Cardiac muscle cell (in vitro differentiated cells and primary cell): ENCODE measurements at regions not wholly inside any gene's neighbourhood (a gene's known extent, or its start where the extent isn't known, plus 50 kb on each side); places are given as distances from the start of the nearest gene placed in this dataset.
A peak's percentile ranks its signal among the peaks of the same experiment; 100 is the strongest.

Source experiments
- DNase-seq, 2 donors: peaks; one replicate each; pipeline versions ENCODE4 v3.0.0 to v3.0.0-alpha.2; 2010 to 2017; ENCODE audit warnings: low read depth in 1 of 2, low spot score in 1 of 2
- H3K27ac ChIP-seq: fragments of 200-600 bp; sonication (generic); 2 replicates; pipeline ENCODE4 v1.5.1; 2016
- H3K27me3 ChIP-seq: fragments of 200-600 bp; sonication (generic); 2 replicates; pipeline ENCODE4 v1.6.0; 2016; ENCODE audit warnings: control low read depth
- H3K36me3 ChIP-seq: fragments of 200-600 bp; sonication (generic); 2 replicates; pipeline ENCODE4 v1.5.1; 2016; ENCODE audit warnings: control low read depth
- H3K4me1 ChIP-seq: fragments of 200-600 bp; sonication (generic); 2 replicates; pipeline ENCODE4 v1.8.1; 2017; ENCODE audit warnings: low read depth, mild to moderate bottlenecking, mixed run types
- H3K4me3 ChIP-seq: fragments of 200-600 bp; sonication (generic); 2 replicates; pipeline ENCODE4 v1.5.1; 2016; ENCODE audit warnings: mild to moderate bottlenecking
- H3K9me3 ChIP-seq: fragments of 200-600 bp; sonication (generic); 2 replicates; pipeline ENCODE4 v1.5.1; 2017; ENCODE audit warnings: low read depth, mild to moderate bottlenecking, control low read depth
- TF ChIP-seq, protein P1 (sequence below): IDR thresholded peaks from 2 replicates; pipeline ENCODE4 v1.5.1; 2012; ENCODE audit warnings: low read depth, mild to moderate bottlenecking, low read length

DNA sequence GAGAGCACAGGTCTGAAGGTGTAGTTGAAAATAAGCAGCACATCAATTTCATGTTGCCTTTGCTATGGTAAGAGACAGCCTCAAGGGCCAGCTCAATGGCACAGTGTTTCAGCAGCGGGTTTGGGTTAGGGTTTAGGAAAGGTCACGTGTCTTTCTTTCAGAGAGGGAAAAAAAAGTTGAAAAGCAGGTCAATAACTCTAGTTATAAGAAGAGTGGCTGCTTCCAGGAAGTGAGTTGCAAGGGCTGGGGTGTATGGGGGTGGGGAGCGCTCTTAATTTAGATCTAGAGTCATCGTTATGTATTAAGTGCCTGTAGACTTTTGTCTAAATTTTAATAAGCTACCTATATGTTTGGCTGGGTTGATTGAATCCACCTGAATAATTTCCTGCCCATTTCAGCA is 118.5 kb upstream of the SPAG17 start:
- peak in 1 of 2 donors; percentile 49 for DNase-seq
- Histone ChIP-seq H3K36me3 (no peaks in the 10 kb centered on the region), H3K9me3 (no peaks in the 10 kb centered on the region), H3K27me3 (no peaks in the 10 kb centered on the region), H3K4me1 (peaks cover 42% of the 10 kb centered on the region), H3K27ac (no peak overlapping the region), H3K4me3 (no peak overlapping the region)
- TF ChIP-seq, protein P1, sequence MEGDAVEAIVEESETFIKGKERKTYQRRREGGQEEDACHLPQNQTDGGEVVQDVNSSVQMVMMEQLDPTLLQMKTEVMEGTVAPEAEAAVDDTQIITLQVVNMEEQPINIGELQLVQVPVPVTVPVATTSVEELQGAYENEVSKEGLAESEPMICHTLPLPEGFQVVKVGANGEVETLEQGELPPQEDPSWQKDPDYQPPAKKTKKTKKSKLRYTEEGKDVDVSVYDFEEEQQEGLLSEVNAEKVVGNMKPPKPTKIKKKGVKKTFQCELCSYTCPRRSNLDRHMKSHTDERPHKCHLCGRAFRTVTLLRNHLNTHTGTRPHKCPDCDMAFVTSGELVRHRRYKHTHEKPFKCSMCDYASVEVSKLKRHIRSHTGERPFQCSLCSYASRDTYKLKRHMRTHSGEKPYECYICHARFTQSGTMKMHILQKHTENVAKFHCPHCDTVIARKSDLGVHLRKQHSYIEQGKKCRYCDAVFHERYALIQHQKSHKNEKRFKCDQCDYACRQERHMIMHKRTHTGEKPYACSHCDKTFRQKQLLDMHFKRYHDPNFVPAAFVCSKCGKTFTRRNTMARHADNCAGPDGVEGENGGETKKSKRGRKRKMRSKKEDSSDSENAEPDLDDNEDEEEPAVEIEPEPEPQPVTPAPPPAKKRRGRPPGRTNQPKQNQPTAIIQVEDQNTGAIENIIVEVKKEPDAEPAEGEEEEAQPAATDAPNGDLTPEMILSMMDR, result no peak

DNA sequence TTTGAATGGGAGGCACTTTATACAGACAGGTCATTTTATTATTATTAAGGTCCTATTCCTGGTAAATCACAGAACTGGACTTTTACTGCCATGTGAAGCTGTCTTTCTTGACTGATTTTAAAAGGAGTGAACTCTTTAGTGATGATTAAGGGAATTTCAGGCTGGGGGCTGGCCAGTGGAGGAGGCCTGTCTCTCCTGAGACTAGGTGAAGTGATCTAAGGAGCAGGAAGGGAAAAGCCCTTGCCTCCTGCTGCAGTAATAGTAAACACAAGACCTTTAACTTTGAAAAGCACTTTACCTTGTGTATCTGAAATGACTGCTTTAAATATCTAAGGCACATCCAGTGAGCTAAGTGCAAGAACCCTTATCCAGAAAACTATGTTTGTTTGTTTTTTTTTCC is 118.0 kb upstream of the SPAG17 start:
- no peaks in the 10 kb centered on the region for H3K27me3 ChIP-seq
- no peak overlapping the region for H3K27ac ChIP-seq
- TF ChIP-seq, protein P1, result no peak
- H3K4me3 ChIP-seq, result no peak overlapping the region
- H3K9me3 ChIP-seq, result no peaks in the 10 kb centered on the region
- no peak for DNase-seq
- peaks cover 46% of the 10 kb centered on the region for H3K4me1 ChIP-seq
- H3K36me3 ChIP-seq, result no peaks in the 10 kb centered on the region

DNA sequence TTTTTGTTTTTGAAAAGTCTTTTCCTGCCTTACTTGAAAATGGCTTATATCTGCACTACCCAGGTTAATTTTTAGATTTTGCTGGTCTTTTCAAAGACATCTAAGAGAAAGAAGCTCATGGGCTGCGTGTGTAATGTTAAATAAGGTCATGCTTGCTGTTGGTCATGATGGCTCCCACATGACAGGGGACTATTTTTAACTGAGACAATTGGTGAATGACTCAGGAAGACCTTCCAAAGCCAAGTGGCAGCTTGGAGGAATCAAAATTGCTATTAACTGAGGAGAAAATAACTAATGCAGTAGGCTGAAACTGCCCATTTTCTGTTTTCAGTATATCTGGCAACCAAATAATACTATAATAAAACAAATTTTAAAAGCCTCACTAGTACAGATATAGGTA is 117.1 kb upstream of the SPAG17 start:
- no peaks in the 10 kb centered on the region for H3K27me3 ChIP-seq
- DNase-seq, result no peak
- H3K27ac ChIP-seq, result no peak overlapping the region
- H3K9me3 ChIP-seq, result no peaks in the 10 kb centered on the region
- H3K4me1 ChIP-seq, result peaks cover 47% of the 10 kb centered on the region
- no peak overlapping the region for H3K4me3 ChIP-seq
- TF ChIP-seq, protein P1, result no peak
- H3K36me3 ChIP-seq, result no peaks in the 10 kb centered on the region

DNA sequence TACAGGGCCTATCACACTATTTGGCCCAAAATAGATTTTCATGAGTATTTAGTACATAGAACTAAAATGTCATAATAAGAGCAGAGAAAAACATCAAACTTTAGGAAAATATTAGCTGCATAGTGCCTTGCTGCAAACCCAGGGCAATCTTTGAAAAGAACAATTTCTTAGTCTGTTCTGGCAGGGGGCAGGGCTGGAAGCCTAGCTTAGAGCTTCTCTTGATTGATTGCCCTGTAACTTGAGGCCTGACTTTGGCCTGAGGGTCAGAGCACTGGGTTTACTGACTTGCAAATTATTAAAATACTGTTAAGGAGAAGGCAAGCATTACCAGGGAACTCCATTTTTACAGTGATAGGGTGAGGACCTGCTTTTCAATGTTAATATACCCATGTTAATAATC is 115.8 kb upstream of the SPAG17 start:
- TF ChIP-seq, protein P1, result no peak
- no peaks in the 10 kb centered on the region for H3K27me3 ChIP-seq
- H3K36me3 ChIP-seq, result no peaks in the 10 kb centered on the region
- no peaks in the 10 kb centered on the region for H3K9me3 ChIP-seq
- no peak overlapping the region for H3K27ac ChIP-seq
- H3K4me1 ChIP-seq, result peaks cover 47% of the 10 kb centered on the region
- no peak overlapping the region for H3K4me3 ChIP-seq
- peak in 1 of 2 donors; percentile 39 for DNase-seq

DNA sequence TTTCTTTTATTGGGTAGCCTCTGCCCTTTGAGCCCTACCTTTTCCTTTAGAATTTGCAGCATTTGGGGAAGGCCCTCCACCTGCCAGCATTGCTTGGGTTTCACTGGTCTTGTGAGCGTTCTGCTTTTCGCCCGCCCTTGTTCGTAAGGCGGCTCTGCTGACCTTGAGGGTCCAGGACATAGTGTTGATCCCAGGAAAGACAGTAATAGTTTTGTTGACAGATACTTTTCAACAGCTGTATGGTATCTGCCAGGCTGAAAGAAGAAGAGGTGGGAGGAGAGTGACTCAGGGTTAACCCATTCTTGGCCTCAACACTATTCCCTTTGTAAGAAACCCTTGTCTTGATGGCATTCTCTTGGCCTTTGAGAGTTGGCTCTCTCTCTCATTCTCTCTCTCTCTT is 113.4 kb upstream of the SPAG17 start:
- TF ChIP-seq, protein P1, result no peak
- peak in 1 of 2 donors; percentile 71 for DNase-seq
- H3K36me3 ChIP-seq, result no peaks in the 10 kb centered on the region
- no peak overlapping the region for H3K27ac ChIP-seq
- H3K4me3 ChIP-seq, result no peak overlapping the region
- H3K27me3 ChIP-seq, result no peaks in the 10 kb centered on the region
- no peaks in the 10 kb centered on the region for H3K9me3 ChIP-seq
- peaks cover 45% of the 10 kb centered on the region for H3K4me1 ChIP-seq

DNA sequence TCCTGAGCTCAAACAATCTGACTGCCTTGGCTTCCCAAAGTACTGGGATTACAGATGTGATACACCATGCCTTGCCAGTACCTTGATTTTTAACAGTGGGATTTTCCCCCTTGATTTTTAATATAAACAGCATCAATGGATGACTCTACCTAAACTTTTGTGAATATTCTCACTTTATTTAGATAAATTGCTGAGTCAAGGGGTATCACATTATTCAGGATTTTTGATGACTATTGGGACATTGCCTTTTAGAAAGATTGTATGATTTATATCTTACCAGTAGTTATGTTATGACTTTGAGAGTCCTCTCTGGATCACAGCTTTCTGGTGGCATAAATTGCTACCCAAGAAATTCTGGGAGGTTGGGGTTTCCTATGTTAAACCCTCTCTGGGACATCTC is 112.5 kb upstream of the SPAG17 start:
- no peak overlapping the region for H3K27ac ChIP-seq
- peaks cover 36% of the 10 kb centered on the region for H3K4me1 ChIP-seq
- no peak for DNase-seq
- H3K27me3 ChIP-seq, result no peaks in the 10 kb centered on the region
- H3K4me3 ChIP-seq, result no peak overlapping the region
- H3K9me3 ChIP-seq, result no peaks in the 10 kb centered on the region
- TF ChIP-seq, protein P1, result no peak
- H3K36me3 ChIP-seq, result no peaks in the 10 kb centered on the region
